Memory B cell (primary cell): ENCODE measurements at regions not wholly inside any gene's neighbourhood (a gene's known extent, or its start where the extent isn't known, plus 50 kb on each side); places are given as distances from the start of the nearest gene placed in this dataset.
A peak's percentile ranks its signal among the peaks of the same experiment; 100 is the strongest.
"Not testable (repeated sequence)": the region's sequence is repeated elsewhere in the genome, so short reads cannot be mapped to it uniquely, and the experiment has no call there.

Experiments
- ATAC-seq: fragments of 150-1000 bp; cut with Tn5 transposase; 2 replicates; pipeline ENCODE4 v1.10.0; 2021; ENCODE audit warnings: low read depth, mild to moderate bottlenecking, moderate library complexity
- DNase-seq, 2 donors: peaks; one replicate each; pipeline ENCODE4 v3.0.0; 2022; ENCODE audit warnings: low spot score in 2 of 2
- H3K27ac Mint-ChIP-seq: one replicate; pipeline ENCODE4 v1.8.0; 2022; ENCODE audit warnings: mild to moderate bottlenecking, moderate library complexity, mixed read lengths
- H3K27me3 Mint-ChIP-seq: one replicate; pipeline ENCODE4 v1.8.0; 2022; ENCODE audit warnings: mixed read lengths
- H3K36me3 Mint-ChIP-seq: one replicate; pipeline ENCODE4 v1.8.0; 2022; ENCODE audit warnings: mild to moderate bottlenecking, mixed read lengths
- H3K4me1 Mint-ChIP-seq: one replicate; pipeline ENCODE4 v1.8.0; 2022; ENCODE audit warnings: mixed read lengths
- H3K4me3 Mint-ChIP-seq: one replicate; pipeline ENCODE4 v1.8.0; 2022; ENCODE audit warnings: mild to moderate bottlenecking, moderate library complexity, mixed read lengths
- H3K9me3 Mint-ChIP-seq: one replicate; pipeline ENCODE4 v1.8.0; 2022; ENCODE audit warnings: mixed read lengths

- ATAC-seq: no peak
- no peak for DNase-seq
- H3K27me3 Mint-ChIP-seq: peaks cover 17% of the 10 kb centered on the region
- no peaks in the 10 kb centered on the region for H3K36me3 Mint-ChIP-seq
- H3K27ac Mint-ChIP-seq: no peak overlapping the region
- peaks cover 3% of the 10 kb centered on the region for H3K4me1 Mint-ChIP-seq
- H3K9me3 Mint-ChIP-seq: peaks cover 2% of the 10 kb centered on the region
- H3K4me3 Mint-ChIP-seq: no peak overlapping the region
Measured at GRCh38 chr3:184486614-184487013, 75.0 kb upstream of the EPHB3 start.

GRCh38 chr3:184488577-184488976 is 73.0 kb upstream of the EPHB3 start:
- Mint-ChIP-seq H3K9me3 (peaks cover 2% of the 10 kb centered on the region), H3K27me3 (peaks cover 24% of the 10 kb centered on the region), H3K4me1 (peaks cover 5% of the 10 kb centered on the region), H3K4me3 (no peak overlapping the region), H3K27ac (no peak overlapping the region), H3K36me3 (no peaks in the 10 kb centered on the region)
- DNase-seq (no peak), ATAC-seq (no peak)

GRCh38 chr3:184489268-184489841 is 72.2 kb upstream of the EPHB3 start:
- no peaks in the 10 kb centered on the region for H3K36me3 Mint-ChIP-seq
- peaks cover 31% of the 10 kb centered on the region for H3K27me3 Mint-ChIP-seq
- peaks cover 9% of the 10 kb centered on the region for H3K4me1 Mint-ChIP-seq
- H3K27ac Mint-ChIP-seq: no peak overlapping the region
- ATAC-seq (no peak), DNase-seq (no peak)
- peaks cover 2% of the 10 kb centered on the region for H3K9me3 Mint-ChIP-seq
- H3K4me3 Mint-ChIP-seq: no peak overlapping the region

GRCh38 chr3:184491011-184491576 is 70.5 kb upstream of the EPHB3 start:
- Mint-ChIP-seq H3K36me3 (no peaks in the 10 kb centered on the region), H3K27ac (no peak overlapping the region), H3K4me3 (no peak overlapping the region), H3K4me1 (peaks cover 9% of the 10 kb centered on the region), H3K9me3 (peaks cover 2% of the 10 kb centered on the region), H3K27me3 (peaks cover 31% of the 10 kb centered on the region)
- ATAC-seq (no peak), DNase-seq (no peak)

- H3K4me3 Mint-ChIP-seq: no peak overlapping the region
- no peaks in the 10 kb centered on the region for H3K36me3 Mint-ChIP-seq
- peaks cover 35% of the 10 kb centered on the region for H3K27me3 Mint-ChIP-seq
- no peak for ATAC-seq
- no peak overlapping the region for H3K27ac Mint-ChIP-seq
- no peaks in the 10 kb centered on the region for H3K9me3 Mint-ChIP-seq
- H3K4me1 Mint-ChIP-seq: peaks cover 9% of the 10 kb centered on the region
- no peak for DNase-seq
Measured at GRCh38 chr3:184491867-184492615, 69.5 kb upstream of the EPHB3 start.

- ATAC-seq: no peak
- no peak for DNase-seq
- H3K27ac Mint-ChIP-seq: no peak overlapping the region
- H3K27me3 Mint-ChIP-seq: peaks cover 39% of the 10 kb centered on the region
- H3K4me1 Mint-ChIP-seq: peaks cover 9% of the 10 kb centered on the region
- H3K36me3 Mint-ChIP-seq: no peaks in the 10 kb centered on the region
- H3K4me3 Mint-ChIP-seq: no peak overlapping the region
- no peaks in the 10 kb centered on the region for H3K9me3 Mint-ChIP-seq
Measured at GRCh38 chr3:184496933-184497332, 64.7 kb upstream of the EPHB3 start.

GRCh38 chr3:184497804-184498203 is 63.8 kb upstream of the EPHB3 start:
- ATAC-seq: no peak
- Mint-ChIP-seq H3K4me3 (no peak overlapping the region), H3K4me1 (peaks cover 5% of the 10 kb centered on the region), H3K27ac (no peak overlapping the region), H3K27me3 (peaks cover 36% of the 10 kb centered on the region), H3K9me3 (peaks cover 4% of the 10 kb centered on the region), H3K36me3 (no peaks in the 10 kb centered on the region)
- DNase-seq: no peak

- peaks cover 28% of the 10 kb centered on the region for H3K27me3 Mint-ChIP-seq
- peaks cover 6% of the 10 kb centered on the region for H3K9me3 Mint-ChIP-seq
- no peaks in the 10 kb centered on the region for H3K36me3 Mint-ChIP-seq
- ATAC-seq (no peak), DNase-seq (no peak)
- H3K4me1 Mint-ChIP-seq: no peaks in the 10 kb centered on the region
- no peak overlapping the region for H3K4me3 Mint-ChIP-seq
- H3K27ac Mint-ChIP-seq: no peak overlapping the region
Measured at GRCh38 chr3:184498986-184499606, 62.5 kb upstream of the EPHB3 start.

- Mint-ChIP-seq H3K27me3 (peaks cover 25% of the 10 kb centered on the region), H3K9me3 (peaks cover 6% of the 10 kb centered on the region), H3K4me1 (no peaks in the 10 kb centered on the region), H3K36me3 (no peaks in the 10 kb centered on the region), H3K27ac (no peak overlapping the region), H3K4me3 (no peak overlapping the region)
- no peak for ATAC-seq
- DNase-seq: no peak
Measured at GRCh38 chr3:184500344-184500923, 61.2 kb upstream of the EPHB3 start.

- Mint-ChIP-seq H3K36me3 (no peaks in the 10 kb centered on the region), H3K27me3 (peaks cover 21% of the 10 kb centered on the region), H3K27ac (no peak overlapping the region), H3K4me3 (no peak overlapping the region), H3K4me1 (no peaks in the 10 kb centered on the region), H3K9me3 (peaks cover 6% of the 10 kb centered on the region)
- DNase-seq: no peak
- ATAC-seq: no peak
Measured at GRCh38 chr3:184502123-184502667, 59.4 kb upstream of the EPHB3 start.

- peaks cover 24% of the 10 kb centered on the region for H3K27me3 Mint-ChIP-seq
- H3K27ac Mint-ChIP-seq, DNase-seq, ATAC-seq, H3K4me3 Mint-ChIP-seq, H3K36me3 Mint-ChIP-seq, H3K4me1 Mint-ChIP-seq, H3K9me3 Mint-ChIP-seq: not testable (repeated sequence)
Measured at GRCh38 chr3:184502841-184503240, 58.7 kb upstream of the EPHB3 start.

GRCh38 chr3:184503647-184504046 is 57.9 kb upstream of the EPHB3 start:
- Mint-ChIP-seq H3K4me1 (no peaks in the 10 kb centered on the region), H3K27me3 (peaks cover 20% of the 10 kb centered on the region), H3K27ac (no peak overlapping the region), H3K36me3 (no peaks in the 10 kb centered on the region), H3K4me3 (no peak overlapping the region), H3K9me3 (peaks cover 6% of the 10 kb centered on the region)
- ATAC-seq (peak; percentile 22), DNase-seq (no peak)

- H3K27me3 Mint-ChIP-seq: peaks cover 15% of the 10 kb centered on the region
- ATAC-seq: no peak
- peaks cover 6% of the 10 kb centered on the region for H3K9me3 Mint-ChIP-seq
- H3K4me1 Mint-ChIP-seq: no peaks in the 10 kb centered on the region
- H3K4me3 Mint-ChIP-seq: no peak overlapping the region
- DNase-seq: no peak
- H3K27ac Mint-ChIP-seq: no peak overlapping the region
- H3K36me3 Mint-ChIP-seq: no peaks in the 10 kb centered on the region
Measured at GRCh38 chr3:184505076-184505878, 56.3 kb upstream of the EPHB3 start.
